Epithelial cell of esophagus (primary cell): ENCODE measurements at regions not wholly inside any gene's neighbourhood (a gene's known extent, or its start where the extent isn't known, plus 50 kb on each side); places are given as distances from the start of the nearest gene placed in this dataset.

Experiments
- DNase-seq: peaks from one replicate; pipeline ENCODE4 v3.0.0; 2010; ENCODE audit warnings: low read depth
- H3K4me3 ChIP-seq: 2 replicates; pipeline ENCODE4 v1.5.1; 2011; ENCODE audit warnings: mild to moderate bottlenecking, low read length, control low read depth
- CTCF ChIP-seq: IDR thresholded peaks from 2 replicates; pipeline ENCODE4 v1.5.1; 2011; ENCODE audit warnings: low read depth, mild to moderate bottlenecking, low read length, control low read depth, inconsistent platforms; ENCODE audit not compliant: insufficient read depth; ENCODE audit errors: missing control alignments

DNA sequence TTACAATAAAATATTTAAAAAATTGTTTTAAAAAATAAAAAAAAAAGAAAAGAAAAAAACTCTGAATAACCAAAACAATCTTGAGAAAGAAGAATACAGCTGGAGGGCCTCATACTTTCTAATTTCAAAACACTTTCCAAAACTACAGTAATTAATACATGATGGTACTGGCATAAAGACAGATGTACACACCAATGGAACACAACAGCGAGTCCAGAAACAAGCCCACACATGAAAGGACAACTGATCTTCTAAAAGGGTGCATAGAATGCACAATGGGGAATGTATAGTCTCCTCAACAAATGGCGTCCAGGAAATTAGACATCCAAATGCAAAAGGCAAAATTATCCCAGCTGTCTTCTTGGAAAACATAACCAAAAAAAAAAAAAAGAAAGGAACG lies 99.6 kb downstream of the LURAP1L start:
- H3K4me3 ChIP-seq = no peak overlapping the region
- TF ChIP-seq CTCF = no peak
- peak; percentile 55 for DNase-seq

- peak; percentile 43 for DNase-seq
- no peak overlapping the region for H3K4me3 ChIP-seq
- no peak for TF ChIP-seq CTCF
These were observed 100.4 kb downstream of the LURAP1L start for GRCh38 chr9:12875191-12875590.

DNA sequence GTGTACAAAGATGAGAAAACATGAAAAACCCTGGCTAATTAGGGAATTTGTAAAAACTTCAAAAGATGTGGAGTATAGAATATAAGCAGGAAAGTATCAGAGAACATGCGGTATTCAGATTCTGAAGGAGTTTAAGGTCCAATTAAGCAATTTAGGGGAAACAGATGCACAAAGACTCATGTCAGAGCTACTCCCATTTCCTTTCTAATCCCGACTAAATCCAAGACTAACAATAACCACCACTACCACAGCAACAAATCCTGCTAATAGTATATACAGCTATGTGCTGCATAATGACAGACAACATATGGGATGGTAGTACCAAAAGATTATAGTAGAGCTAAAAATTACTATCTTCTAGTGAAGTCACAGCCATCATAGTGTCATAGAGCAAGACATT lies 102.1 kb downstream of the LURAP1L start:
- H3K4me3 ChIP-seq = no peak overlapping the region
- no peak for DNase-seq
- no peak for TF ChIP-seq CTCF

GRCh38 chr9:12878351-12878978 lies 103.6 kb downstream of the LURAP1L start:
- no peak for TF ChIP-seq CTCF
- H3K4me3 ChIP-seq = no peak overlapping the region
- peak; percentile 78 for DNase-seq

DNA sequence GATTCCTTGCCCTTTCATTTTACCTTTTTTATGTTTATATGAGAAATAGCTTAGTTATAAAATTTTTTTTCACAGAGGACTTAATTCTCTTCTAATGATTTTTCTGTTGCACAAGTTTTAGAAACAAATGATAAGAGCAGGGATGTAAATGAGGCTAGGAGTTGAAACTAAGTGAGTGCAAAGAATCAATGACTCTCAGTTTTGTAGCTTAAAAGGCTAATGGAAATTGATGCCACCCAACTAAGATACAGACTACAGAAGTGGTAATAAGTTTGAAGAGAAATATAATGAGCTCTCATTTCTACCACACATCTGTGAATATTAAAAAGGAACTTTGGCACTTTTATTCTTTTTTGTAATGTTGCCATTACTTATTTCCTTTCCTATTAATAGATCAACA lies 105.1 kb downstream of the LURAP1L start:
- TF ChIP-seq CTCF = no peak
- no peak overlapping the region for H3K4me3 ChIP-seq
- no peak for DNase-seq

GRCh38 chr9:12880406-12881015 lies 105.7 kb downstream of the LURAP1L start:
- DNase-seq = no peak
- no peak for TF ChIP-seq CTCF
- H3K4me3 ChIP-seq = no peak overlapping the region

DNA sequence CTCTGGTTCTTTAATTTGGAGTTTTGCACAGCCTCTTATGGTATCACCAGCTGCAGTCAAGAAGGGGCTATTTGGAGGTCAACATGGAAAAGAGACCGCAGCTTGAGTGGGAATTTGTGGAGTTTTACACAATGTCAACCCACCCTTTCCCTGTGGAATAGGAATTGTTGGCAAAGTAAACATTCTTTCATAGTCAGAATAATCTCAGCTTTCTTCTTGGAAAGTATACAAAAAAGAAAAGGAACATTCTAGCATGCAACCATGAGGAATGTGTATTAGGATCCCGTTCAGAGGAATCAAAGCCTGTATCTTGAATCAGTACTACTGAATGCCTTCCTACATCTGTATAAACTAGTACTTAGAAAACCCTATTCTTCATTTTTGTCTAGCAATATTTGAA lies 107.6 kb downstream of the LURAP1L start:
- H3K4me3 ChIP-seq = no peak overlapping the region
- TF ChIP-seq CTCF = no peak
- no peak for DNase-seq
